GM18861 (cell line): ENCODE measurements at regions not wholly inside any gene's neighbourhood (a gene's known extent, or its start where the extent isn't known, plus 50 kb on each side); places are given as distances from the start of the nearest gene placed in this dataset.

Source experiments
- ATAC-seq: cut with Tn5 transposase; IDR thresholded peaks from one replicate; pipeline ENCODE4 v1.9.1; 2021; ENCODE audit not compliant: unreplicated experiment

GRCh38 chr2:217749008-217749407, 253.8 kb downstream of the TNS1 start:
- ATAC-seq, result no peak

- ATAC-seq, result no peak
Observed at GRCh38 chr2:217746808-217747207, 256.0 kb downstream of the TNS1 start.

- ATAC-seq, result no peak
Observed at GRCh38 chr2:217743966-217744761, 258.6 kb downstream of the TNS1 start.

GRCh38 chr2:217743407-217743806, 259.4 kb downstream of the TNS1 start:
- ATAC-seq, result no peak

GRCh38 chr2:217742841-217743240, 260.0 kb downstream of the TNS1 start:
- ATAC-seq, result no peak

GRCh38 chr2:217742276-217742675, 260.5 kb downstream of the TNS1 start:
- no peak for ATAC-seq

GRCh38 chr2:217741381-217741955, 261.3 kb downstream of the TNS1 start:
- no peak for ATAC-seq

GRCh38 chr2:217740756-217741155, 262.0 kb downstream of the TNS1 start:
- ATAC-seq, result no peak

GRCh38 chr2:217740178-217740577, 262.6 kb downstream of the TNS1 start:
- ATAC-seq, result no peak

- no peak for ATAC-seq
Observed at GRCh38 chr2:217739741-217740140, 263.1 kb downstream of the TNS1 start.

GRCh38 chr2:217738061-217738460, 264.7 kb downstream of the TNS1 start:
- ATAC-seq, result no peak

GRCh38 chr2:217736776-217737550, 265.8 kb downstream of the TNS1 start:
- ATAC-seq, result no peak

GRCh38 chr2:217735899-217736298, 266.9 kb downstream of the TNS1 start:
- no peak for ATAC-seq

GRCh38 chr2:217735034-217735433, 267.8 kb downstream of the TNS1 start:
- no peak for ATAC-seq

GRCh38 chr2:217733461-217733860, 269.3 kb downstream of the TNS1 start:
- no peak for ATAC-seq

- ATAC-seq, result no peak
Observed at GRCh38 chr2:217732992-217733391, 269.8 kb downstream of the TNS1 start.

GRCh38 chr2:217731805-217732204, 271.0 kb downstream of the TNS1 start:
- no peak for ATAC-seq

GRCh38 chr2:217729421-217730053, 273.3 kb downstream of the TNS1 start:
- ATAC-seq, result no peak

- no peak for ATAC-seq
Observed at GRCh38 chr2:217727801-217728200, 275.0 kb downstream of the TNS1 start.

GRCh38 chr2:217725409-217725808, 277.4 kb downstream of the TNS1 start:
- ATAC-seq, result no peak

- no peak for ATAC-seq
Observed at GRCh38 chr2:217724471-217724870, 278.3 kb downstream of the TNS1 start.
